ENCODE measurements at regions not wholly inside any gene's neighbourhood (a gene's known extent, or its start where the extent isn't known, plus 50 kb on each side); places are given as distances from the start of the nearest gene placed in this dataset.
"Not testable (repeated sequence)": the region's sequence is repeated elsewhere in the genome, so short reads cannot be mapped to it uniquely, and the experiment has no call there.

DNA sequence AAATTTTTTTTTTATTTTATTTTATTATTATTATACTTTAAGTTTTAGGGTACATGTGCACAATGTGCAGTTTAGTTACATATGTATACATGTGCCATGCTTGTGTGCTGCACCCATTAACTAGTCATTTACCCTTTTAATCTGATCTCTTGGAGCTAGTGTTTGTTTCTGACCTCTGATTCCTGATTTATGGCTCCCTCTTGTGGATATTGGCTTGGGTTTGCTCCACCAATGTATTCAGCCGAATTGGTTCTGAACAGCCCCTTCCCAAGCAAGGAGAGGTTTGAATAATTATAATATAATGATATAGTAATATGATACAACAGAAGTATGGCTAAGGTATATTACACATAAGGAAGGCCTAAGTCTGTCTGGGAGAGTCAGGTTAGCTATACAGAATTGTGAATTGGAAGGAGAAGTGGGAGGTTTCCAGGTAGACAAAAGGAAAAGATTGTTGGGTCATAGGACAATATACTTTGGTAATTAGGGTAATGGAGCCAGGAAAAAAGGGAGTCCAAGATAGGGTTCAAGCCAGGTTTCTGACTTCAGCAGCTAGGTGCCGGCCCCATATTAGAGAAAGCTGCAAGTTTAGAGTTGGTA lies 53.1 kb upstream of the HMCN1 start:
- peak; percentile 15 to 17 for DNase-seq (ENCODE audit: low read depth in 2 of 2)

DNA sequence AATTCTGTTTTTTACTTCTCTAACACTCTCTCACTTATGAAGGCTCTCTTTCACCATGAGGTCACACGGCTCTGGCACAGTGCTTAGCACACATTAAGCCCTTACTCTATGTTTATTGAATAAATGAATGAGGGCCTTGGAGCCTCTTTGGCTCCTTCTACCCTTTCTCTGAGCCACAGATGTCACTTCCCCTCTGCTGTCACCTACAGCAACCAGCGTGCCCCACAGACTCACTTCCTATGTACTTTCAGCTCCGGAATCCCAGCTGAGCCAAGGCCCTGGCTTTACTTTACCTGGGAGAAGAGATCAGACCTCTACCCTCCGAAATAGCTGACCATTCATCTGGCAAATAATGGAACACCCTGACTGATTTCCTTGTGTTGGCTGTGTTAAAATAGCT lies 53.7 kb upstream of the HMCN1 start:
- no peak for DNase-seq (ENCODE audit: low read depth in 2 of 2)

DNA sequence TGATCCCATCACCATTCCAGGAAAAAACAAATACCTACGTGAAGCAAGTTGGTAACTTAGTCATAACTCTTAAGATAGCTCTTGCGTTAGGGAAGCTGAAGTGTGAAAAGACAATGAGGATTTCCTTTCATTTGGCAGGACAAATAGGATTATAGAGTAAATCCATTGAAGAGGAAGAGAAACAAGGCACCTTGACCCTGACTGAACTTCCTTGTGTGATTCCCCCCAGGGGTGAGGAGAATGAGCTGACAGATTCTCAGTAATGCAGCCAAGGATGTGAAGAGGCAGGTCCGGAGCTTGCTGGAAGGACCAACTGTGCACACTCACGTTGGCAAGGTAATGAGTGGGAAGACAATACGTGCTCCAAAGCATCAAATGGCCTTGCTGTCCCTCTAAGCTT lies 55.0 kb upstream of the HMCN1 start:
- no peak for DNase-seq (ENCODE audit: low read depth in 2 of 2)

DNA sequence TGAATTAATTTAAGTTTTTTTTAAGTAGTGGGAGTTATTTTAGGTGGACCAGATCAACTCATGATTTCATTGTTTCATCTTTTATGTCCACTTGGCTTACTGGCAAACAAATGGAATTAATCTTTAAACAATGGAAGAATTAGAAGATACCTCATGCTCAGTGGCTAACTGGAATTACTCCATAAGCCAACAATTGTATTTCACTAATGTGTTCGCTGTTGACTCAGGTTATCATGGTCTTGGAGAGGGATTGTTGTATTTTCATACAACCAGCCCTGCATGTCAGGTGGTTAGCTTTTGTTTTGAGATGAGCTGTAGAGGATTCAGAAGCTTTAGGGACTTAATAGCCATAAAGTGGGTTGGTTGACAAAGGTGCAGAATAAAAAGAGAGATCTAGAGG lies 57.2 kb upstream of the HMCN1 start:
- no peak for DNase-seq (ENCODE audit: low read depth in 2 of 2)

DNA sequence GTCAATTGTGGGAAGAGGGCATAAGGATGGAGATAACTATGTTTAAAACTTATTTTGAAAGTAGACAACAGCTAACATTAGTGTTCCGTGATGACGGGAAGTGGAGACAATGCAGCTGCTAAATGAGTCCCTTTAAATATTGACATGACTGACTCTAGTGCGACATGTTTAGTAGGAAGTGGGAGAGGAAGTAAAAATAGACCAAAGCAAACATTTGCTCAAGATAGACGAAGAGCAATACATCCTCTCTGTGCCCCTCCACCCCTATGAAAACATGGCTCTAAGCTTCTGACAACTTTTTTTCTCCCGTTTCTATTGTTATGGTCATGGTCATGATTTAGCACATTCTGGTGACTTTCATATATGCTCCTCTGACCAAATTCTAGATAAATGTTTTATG lies 60.0 kb upstream of the HMCN1 start:
- DNase-seq (ENCODE audit: low read depth in 2 of 2), result no peak

DNA sequence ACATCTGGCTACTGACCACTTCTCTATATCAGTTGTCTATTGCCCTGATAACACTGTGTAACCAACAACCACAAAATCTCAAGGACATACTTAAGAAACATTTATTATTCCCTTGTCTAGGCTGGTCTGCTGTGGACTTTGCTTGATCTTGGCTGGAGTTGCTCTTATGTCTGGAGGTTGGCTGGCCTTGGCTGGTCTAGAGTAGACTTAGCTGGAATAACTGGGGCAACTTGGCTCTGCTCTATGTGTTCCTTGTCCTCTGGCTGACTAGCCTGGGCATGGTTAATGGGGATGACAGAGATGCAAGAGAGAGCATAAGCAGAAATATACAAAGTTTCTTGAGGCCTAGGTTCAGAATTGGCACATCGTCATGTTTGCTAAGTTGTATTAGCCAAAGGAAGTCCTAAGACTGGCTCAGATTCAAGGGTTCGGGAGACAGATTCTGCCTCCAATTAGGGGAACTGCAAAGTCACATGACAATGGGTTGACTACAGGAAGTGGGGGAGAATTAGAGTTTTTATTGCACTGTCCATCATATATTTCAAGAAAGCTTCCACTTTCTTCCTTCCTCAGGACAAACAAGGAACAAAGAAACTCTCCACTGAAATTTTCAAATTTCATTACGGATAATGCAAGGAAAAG lies 61.4 kb upstream of the HMCN1 start:
- DNase-seq (ENCODE audit: low read depth in 2 of 2), result no peak

DNA sequence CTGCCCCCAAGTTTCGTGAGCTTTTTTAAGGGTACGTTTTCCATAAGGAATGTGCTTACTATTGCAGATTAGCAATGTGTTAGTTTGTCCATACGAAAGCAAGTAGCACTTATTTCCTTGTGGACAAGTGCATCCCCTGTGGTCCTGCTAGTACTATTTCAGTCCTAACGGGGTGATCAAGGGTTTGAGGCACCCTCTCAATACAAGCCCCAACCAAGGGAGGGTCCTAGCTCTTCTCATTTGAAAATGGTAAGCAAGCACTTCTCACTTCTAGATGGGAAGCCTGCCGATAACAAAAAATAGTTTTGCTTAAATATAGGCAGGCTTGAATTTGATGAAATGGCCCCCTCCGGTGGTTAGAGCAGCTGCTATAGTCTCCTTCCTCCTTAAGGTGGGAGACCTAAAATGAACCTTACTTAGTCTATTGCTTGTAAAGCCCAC lies 64.0 kb upstream of the HMCN1 start:
- DNase-seq (ENCODE audit: low read depth in 2 of 2), result peak; percentile 21 to 34

DNA sequence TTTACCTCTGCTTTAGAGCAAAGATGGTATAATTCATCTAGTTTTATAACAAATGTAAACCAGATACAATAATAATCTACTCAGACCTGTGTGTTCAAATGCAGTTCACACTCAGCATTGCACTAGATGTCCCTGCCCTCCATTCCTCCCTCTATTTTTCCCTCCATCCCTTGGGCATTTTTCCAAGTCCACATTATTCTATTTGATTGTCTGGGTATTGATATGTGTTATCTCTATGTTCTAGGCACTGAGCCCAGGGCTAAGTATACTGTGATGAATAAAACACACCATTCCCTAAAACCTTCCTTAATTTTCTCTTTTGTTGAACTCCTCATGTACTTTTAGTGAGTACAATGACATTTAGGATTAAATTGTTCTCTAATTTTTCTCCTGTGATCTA lies 66.2 kb upstream of the HMCN1 start:
- no peak for DNase-seq (ENCODE audit: low read depth in 2 of 2)

DNA sequence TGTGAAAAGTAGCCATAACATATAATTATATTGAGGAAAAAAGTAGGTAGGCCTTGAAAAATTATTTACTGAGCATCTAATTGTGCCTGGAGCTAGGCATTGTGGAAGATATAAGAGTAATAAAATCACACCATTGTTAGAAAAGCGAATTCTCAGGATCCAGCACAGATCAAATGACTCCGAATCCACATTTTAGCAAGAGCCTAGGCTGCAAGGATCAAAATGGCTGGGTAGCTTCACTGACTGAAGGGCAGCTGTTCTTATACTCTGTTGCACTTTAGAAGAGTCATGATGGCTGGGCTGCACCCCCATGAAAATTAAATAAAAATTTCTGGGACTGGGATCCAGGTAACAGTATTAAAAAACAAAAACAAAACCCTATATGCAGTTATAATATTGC lies 67.6 kb upstream of the HMCN1 start:
- DNase-seq (ENCODE audit: low read depth in 2 of 2), result no peak

DNA sequence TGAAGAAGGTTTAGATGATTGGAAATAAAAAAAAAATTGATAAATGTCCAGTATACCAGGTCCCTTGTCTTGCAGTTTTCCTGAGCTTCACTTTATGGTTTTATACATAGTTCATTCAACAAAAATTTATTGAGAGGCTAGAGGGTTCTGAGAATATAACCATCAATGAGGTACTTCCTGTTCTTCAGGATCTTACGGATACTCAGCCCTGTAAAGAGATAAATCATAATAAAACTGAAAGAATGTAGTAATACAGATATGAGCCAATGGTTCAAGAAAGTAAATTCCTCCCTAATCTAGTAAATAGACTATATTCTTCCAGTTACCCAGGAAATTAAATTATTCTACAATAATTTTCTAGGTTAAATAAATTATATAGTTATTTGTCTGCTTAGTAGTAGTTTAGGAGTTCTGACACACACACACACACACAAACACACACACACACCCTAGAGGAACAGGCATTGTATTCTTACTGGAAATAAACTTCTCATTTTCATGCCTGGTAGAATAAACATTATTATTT lies 70.4 kb upstream of the HMCN1 start:
- no peak for DNase-seq (ENCODE audit: low read depth in 2 of 2)

DNA sequence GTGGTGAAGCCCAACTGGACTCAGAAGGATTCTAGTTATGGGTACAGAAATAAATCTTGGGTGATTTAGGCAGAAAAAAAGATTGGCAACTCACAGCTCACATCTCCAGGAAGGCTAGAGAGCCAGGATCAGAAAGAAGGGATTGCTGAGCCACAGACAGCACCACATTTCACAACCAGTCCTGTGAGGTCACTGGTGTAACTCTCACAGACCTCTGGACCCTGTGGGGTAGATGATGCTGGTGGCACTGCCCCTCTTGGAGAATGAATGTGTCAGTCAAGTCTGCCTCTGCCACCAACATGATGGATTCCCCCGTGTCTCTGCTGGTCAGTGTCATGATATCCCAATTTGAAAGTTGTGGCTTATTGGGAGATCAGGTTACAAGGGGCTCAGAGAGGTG lies 70.9 kb upstream of the HMCN1 start:
- DNase-seq (ENCODE audit: low read depth in 2 of 2), result no peak

DNA sequence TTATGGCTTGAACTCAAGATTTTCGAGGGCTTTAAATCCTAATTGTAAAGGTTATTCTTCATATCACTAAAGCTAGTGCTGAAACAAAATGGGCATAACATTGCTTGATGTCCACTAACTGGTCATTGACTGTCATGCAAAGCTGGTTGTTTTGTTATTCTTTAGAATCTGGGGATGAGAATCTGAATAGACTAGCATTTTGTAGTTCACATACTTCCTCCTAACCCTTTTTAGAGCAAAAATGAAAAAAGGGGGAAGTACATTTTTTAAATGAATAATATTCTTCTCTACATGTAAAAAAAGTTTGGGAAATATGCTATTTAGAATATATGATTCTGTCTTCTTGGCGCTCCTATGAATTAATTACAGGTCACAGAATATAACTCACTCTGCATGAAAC lies 72.2 kb upstream of the HMCN1 start:
- no peak for DNase-seq (ENCODE audit: low read depth in 2 of 2)

DNA sequence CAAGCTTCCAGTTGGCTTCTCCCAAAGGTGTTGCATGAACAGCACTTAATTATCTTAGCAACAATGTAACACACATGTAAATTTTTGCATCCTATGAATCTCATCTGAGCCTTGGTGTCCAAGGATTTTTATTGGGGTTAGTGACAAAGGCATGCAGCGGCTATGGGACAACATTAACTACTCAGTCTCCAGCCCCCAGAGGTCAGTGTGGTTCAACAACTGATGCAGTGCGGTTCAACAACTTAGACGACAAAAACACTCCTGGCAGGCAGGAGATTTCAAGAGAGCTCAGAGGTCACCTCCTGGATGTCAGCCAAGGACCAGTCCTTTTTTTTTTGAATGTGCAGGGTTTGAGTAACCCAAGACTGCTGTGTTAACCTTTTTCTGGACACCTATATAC lies 77.5 kb upstream of the HMCN1 start:
- no peak for DNase-seq (ENCODE audit: low read depth in 2 of 2)

DNA sequence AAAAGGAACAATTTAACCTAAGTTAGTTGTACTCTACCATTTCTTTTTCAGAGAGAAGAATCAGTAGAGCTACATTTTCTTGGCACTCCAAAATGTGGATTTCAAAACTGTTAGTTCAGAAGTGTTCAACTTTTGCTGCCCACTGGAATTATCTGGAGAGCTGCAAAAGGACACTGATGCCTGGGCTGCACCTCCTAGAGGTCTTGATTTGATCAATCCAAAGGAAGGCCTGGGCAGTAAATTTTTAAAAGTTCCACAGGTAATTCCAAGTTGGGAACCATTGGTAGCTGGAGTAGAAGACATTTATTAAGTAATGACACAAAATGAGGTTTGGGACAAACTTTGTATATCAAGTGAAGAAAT lies 79.3 kb upstream of the HMCN1 start:
- DNase-seq (ENCODE audit: low read depth in 2 of 2), result no peak

DNA sequence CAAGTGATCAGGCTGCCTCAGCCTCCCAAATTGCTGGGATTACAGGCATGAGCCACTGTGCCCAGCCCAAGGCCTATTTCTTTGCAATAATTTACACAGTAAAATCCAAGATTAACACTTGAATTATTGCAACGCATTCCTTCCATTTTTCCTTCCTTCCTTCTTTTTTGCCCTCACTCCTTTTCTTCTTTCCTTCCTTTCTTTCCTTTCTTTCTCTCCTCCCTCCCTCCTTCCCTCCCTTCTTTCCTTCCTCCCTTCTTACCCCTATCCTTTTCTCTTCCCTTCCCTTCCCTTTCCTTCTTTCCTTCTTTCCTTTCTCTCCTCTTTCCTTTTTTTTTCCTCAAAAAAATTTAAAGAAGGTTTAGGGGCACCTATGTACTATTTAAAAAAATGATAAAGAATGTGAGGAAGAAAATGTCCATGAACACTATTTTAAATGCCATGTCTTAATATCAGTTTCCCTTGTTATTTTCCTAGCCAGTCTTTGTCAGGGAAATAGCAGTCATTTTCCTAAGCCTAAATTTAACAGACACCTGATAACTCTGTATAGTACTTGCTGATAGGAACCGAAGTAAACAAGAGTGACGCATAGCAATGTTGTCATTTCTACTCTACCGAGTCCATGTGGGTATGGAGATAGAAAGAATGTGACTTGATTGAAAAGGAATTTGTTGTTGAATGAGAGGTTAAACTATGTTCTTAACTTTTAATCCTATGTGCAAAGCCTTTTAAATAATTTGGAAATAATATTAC lies 79.8 kb upstream of the HMCN1 start:
- no peak for DNase-seq (ENCODE audit: low read depth in 2 of 2)

DNA sequence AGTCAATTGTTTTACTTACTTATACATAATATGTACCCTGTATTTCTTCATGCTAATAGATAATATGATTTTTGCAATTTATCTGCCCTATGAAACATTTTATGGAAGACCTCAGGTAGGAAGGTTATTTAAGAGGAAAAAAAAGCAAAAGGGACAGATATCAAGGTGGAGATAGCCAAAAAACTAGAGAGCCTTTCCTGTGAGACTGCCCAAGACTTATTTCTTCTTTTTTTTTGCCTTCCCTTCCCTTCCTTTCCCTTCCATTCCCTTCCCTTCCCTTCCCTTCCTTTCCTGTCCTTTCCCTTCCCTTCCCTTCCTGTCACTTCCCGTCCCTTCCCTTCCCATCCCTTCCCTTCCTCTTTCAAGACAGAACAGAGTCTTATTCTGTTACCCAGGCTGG lies 80.6 kb upstream of the HMCN1 start:
- no peak for DNase-seq (ENCODE audit: low read depth in 2 of 2)

DNA sequence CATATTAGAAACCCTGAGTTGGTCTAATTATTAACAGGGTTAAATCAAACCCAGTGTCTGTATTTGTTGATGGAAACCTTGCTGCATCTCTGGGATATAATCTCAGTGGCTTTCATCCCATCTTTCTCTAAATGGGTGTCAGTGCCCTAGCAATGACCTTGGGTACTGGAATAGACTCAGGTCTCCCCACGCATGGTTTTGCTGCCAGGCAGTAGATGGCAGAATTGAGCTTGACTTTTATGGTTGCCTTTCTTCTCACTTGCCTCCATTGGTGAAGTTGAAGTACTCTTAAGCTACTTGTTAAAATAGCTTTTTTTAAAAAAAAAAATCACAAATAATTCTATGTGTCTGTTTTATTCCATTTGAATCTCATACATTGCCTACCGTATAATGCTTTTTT lies 81.8 kb upstream of the HMCN1 start:
- no peak for DNase-seq (ENCODE audit: low read depth in 2 of 2)

DNA sequence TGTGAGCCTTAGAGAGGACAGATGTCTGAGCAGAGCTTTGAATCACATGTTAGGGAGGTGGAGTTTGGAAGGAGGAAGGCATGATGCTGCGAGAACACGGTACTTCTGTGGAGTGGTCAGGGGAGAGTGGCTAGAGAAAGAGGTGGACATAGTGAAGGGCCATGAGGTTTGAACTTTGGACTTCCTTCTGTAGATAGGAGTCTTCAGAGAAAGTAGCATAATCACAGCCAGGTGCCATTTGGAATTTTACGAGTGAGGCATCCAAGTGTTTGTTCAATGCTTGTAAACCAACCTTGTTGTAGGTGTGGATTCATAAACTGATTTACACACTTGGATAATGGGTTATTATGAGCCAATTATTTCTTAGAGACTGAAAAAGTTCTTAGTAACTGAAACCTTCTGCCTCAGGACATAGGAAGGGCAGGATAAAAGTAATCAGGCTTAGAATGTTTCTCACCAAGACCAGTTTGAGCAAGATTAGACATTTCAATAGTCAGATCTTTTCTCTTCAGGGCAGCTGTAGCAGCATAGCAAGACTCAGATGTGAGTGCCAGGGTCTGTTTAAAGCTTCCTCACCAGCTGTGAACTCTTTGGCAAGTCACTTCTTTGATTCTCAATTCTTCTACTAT lies 83.5 kb upstream of the HMCN1 start:
- no peak for DNase-seq (ENCODE audit: low read depth in 2 of 2)

DNA sequence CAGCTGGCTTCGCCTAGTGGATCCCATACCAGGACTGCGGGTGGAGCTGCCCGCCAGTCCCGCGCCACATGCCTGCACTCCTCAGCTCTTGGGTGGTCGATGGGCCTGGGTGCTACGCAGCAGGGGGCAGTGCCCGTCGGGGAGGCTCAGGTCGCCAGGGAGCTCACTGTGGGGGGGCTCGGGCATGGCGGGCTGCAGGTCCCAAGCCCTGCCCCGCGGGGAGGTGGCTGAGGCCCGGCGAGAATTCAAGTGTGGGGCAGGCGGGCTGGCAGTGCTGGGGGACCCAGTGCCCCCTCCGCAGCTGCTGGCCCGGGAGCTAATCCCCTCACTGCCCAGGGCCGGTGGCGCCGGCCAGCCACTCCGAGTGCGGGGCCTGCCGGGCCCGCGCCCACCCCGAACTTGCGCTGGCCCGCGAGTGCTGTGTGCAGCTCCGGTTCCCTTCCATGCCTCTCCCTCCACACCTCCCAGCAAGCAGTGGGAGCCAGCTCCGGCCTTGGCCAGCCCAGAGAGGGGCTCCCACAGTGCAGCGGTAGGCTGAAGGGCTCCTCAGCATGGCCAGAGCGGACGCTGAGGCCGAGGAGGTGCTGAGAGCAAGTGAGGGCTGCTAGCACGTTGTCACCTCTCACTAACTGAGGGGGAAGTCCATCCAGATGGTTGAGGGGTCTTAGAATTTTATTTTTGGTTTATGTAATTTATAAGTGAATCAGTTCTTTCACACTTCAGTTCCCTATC lies 85.2 kb upstream of the HMCN1 start:
- DNase-seq (ENCODE audit: low read depth in 2 of 2), result no peak

DNA sequence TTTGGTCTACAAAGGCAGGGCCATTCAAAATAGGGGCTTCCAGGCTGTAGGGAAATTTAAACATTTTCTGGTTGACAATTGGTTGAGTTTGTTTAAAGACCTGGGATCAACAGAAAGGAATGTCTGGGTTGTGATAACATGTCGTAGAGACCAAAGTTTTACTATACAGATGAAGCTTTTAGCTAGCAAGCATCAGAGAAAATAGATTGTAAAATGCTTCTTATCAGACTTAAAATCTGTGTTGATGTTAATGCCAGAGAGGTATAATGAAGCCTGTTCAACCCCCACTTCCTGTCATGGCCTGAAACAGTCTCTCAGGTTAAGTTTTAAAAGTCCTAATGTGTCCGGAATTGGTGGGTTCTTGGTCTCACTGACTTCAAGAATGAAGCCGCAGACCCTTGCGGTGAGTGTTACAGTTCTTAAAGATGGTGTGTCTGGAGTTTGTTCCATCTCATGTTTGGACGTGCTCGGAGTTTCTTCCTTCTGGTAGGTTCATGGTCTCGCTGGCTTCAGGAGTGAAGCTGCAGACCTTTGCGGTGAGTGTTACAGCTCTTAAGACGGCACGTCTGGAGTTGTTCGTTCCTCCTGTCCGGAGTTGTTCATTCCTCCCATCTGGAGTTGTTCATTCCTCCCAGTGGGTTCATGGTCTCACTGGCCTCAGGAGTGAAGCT lies 86.5 kb upstream of the HMCN1 start:
- not testable (repeated sequence) for DNase-seq (ENCODE audit: low read depth in 2 of 2)

DNA sequence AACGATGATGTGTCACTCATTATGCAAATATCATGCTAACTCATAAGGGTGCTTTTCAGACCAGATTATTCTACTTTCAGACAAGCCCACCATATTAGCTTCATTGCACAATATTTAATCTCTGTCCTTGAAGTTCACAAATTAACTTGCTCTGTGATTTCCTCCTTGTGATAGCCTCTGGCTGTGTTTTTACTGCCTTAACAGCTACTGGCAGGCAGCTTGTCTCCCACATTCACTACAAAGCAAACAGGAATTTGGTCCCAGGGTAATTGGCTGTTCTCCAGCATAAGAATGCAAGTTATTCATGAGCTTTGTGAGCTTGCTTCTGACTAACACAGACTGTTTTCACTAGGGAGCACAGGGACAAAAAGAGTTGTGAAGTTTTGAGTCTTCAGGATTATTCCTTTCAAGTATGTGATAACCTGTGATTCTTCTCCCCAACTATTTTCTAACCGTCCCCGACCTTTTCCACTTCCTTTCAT lies 87.9 kb upstream of the HMCN1 start:
- peak; percentile 98 to 99 for DNase-seq (ENCODE audit: low read depth in 2 of 2)
